DMS 273 (cell line): ENCODE measurements at regions not wholly inside any gene's neighbourhood (a gene's known extent, or its start where the extent isn't known, plus 50 kb on each side); places are given as distances from the start of the nearest gene placed in this dataset.

Source experiments
- DNase-seq: peaks from one replicate; lab custom pipeline; 2025; ENCODE audit not compliant: unreplicated experiment; lab: John Stamatoyannopoulos, UW

DNA sequence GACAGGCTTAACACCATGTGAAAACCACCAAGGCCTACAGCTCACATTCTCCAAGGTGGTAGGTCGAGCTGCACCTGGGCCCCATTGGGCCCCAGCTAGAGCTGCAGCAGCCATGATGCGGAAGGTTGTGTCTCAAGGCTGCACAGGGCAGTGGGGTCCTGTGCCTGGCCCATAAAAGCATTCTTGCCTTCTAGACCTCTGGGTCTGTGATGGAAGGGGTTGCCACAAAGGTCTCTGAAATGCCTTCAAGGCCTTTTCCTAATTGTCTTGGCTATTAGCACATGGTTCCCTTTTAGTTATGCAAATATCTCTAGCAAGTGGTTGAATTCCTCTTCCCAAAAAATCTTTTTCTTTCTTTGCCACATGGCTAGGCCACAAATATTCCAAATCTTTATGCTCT lies 52.5 kb upstream of the C11orf58 start:
- DNase-seq, result no peak

DNA sequence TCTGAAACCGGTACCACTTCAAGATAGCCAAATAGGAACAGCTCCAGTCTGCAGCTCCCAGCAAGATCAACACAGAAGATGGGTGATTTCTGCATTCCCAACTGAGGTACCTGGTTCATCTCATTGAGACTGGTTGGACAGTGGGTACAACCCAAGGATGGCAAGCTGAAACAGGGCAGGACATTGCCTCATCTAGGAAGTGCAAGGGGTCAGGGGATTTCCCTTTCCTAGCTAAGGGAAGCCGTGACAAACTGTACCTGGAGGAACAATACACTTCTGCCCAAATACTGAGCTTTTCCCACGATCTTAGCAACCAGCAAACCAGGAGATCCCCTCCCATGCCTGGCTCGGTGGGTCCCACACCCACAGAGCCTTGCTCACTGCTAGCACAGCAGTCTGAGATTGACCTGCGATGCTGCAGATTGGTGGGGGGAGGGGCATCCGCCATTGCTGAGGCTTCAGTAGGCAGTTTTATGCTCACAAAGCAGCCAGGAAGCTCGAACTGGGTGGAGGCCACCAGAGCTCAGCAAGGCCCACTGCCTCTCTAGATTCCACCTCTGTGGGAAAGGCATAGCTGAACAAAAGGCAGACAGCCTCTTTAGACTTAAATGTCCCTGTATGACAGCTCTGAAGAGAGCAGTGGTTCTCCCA lies 59.9 kb upstream of the C11orf58 start:
- no peak for DNase-seq

- DNase-seq, result no peak
Measured at GRCh38 chr11:16669799-16670415, 68.5 kb upstream of the C11orf58 start.

DNA sequence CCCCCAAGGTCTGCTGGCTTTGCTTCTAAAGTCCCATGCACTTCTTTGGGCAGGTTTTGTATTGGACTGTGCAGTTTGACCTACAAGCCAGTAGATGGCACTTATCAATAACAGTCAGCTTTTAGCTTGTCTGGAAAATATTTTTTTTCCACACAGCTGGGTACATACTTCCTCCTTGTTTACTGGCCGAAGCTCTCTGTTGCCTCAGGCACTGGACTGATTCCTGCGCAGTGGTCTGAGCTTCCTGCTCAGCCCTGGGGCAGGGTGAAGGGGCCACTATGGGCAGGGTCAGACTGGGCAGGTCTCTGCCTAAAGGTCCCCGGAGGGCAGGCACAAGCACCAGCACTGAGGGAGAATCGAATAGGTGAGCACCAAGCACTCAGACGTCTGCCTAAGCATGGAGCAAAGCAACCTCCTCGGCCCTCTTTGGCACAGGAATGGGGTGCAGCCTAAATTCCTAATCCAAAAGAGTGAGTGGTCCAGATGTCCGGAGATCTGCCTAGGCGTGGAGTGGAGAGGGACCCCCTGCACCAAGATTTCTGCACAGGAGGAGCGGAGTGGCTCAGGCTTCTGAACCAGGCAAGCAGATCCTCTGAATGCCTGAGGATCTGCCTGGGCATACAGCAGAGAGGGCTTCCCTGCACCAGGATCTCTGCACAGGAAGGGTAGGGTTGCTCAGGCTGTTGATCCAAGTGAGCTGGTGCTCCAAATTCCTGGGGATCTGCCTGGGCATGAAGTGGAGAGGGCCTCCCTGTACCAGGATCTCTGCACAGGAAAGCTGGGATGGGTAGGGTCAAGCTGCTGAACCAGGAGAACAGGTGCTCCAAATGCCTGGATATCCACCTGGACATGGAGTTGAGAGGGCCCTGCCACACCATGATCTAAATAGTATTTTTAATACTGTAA lies 105.9 kb upstream of the C11orf58 start:
- peak; percentile 4 for DNase-seq

- DNase-seq, result no peak
Measured at GRCh38 chr11:16630651-16631050, 107.8 kb upstream of the C11orf58 start.

- no peak for DNase-seq
Measured at GRCh38 chr11:16618431-16618830, 120.0 kb upstream of the C11orf58 start.

DNA sequence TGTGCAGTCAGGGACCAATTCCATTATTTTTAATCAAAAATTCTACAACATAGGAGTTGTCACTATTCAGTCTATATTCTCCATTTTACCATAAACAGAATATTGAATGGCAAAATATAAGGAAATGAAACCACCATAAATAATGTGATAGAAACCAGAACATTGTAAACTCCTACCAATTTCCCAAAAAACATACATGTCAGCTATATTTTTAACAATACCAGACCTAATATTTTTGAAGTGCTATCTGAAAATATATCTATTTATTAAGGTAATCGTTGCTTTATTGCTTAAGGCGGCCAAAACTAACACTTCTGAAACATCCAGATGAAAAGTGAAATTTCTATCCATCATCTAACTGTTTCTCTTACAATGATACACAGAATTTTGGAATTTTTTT lies 123.0 kb upstream of the C11orf58 start:
- DNase-seq, result no peak

GRCh38 chr11:16613512-16614381 lies 124.7 kb upstream of the C11orf58 start:
- DNase-seq, result peak; percentile 90

DNA sequence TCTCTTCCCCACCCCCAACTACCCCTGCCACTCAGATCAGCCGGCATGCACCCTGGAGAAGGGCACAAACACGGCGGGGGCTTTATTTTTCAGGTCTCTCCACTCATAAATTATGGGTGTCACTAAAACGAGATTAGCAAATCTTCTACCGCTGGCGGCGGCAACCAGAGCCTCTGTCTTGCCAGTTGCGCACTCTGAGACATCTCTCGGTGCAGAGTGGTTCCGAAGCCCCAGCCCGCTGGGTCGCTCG lies 125.3 kb upstream of the C11orf58 start:
- peak; percentile 38 for DNase-seq

DNA sequence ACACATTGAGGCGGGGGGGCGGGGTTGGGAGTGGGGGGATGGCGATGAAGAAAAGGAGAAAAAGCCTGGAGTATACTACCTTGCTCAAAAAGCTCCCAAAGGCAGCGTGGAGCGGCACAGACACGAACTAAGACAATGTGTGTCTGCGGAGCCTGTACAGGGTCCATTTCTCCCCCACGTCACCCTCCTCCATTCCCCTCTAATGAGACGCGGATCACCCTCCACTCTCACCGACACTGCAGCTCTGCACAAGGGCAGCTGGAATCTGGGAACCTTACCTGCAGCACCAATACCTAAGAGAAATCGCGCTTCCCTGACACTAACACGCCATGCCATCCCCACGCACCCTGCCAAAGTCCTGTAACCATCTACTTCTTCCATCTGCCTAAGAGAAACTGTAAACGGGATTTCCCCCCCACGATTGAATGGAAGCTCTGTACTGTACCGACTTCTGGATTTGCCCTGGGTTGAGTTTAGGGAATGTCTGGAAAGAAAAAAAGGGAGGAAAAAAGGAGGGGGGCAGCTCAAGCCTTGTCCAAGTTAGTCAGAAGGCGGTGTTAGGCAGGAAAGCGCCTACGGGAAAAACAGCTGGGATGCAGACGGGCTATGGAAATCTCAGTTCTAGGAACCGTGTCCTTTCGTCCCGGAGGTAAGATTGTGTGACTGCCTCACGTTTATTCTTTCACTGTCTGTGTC lies 125.7 kb upstream of the C11orf58 start:
- peak; percentile 38 for DNase-seq

GRCh38 chr11:16611926-16612565 lies 126.4 kb upstream of the C11orf58 start:
- peak; percentile 39 for DNase-seq

DNA sequence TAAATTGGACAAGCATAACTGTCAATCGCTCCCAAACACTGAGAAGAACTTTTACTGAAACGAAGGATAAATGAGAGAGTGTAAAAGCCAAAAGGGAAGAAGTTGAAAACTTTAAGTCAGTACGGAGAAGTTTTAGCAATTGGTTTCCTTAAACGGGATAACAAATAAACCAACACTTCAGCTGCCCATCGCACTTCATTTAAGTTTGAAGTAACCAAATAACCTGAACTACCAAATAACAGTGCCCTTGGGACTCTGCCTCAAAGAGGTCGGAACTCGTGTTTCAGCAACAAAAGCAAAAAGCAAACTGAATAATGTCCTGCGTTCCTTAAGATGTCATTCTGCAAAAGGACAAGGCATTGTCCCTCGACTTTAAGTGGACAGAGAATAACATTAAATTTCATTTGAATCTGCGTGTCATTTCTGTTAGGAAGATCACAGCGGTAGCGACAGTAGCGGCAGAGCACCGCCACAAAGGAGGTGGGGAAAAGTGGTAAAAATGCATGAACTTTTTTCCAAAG lies 127.0 kb upstream of the C11orf58 start:
- DNase-seq, result no peak

GRCh38 chr11:16610738-16611388 lies 127.6 kb upstream of the C11orf58 start:
- DNase-seq, result no peak

- DNase-seq, result no peak
Measured at GRCh38 chr11:16610213-16610737, 128.2 kb upstream of the C11orf58 start.

GRCh38 chr11:16609769-16610168 lies 128.7 kb upstream of the C11orf58 start:
- no peak for DNase-seq

DNA sequence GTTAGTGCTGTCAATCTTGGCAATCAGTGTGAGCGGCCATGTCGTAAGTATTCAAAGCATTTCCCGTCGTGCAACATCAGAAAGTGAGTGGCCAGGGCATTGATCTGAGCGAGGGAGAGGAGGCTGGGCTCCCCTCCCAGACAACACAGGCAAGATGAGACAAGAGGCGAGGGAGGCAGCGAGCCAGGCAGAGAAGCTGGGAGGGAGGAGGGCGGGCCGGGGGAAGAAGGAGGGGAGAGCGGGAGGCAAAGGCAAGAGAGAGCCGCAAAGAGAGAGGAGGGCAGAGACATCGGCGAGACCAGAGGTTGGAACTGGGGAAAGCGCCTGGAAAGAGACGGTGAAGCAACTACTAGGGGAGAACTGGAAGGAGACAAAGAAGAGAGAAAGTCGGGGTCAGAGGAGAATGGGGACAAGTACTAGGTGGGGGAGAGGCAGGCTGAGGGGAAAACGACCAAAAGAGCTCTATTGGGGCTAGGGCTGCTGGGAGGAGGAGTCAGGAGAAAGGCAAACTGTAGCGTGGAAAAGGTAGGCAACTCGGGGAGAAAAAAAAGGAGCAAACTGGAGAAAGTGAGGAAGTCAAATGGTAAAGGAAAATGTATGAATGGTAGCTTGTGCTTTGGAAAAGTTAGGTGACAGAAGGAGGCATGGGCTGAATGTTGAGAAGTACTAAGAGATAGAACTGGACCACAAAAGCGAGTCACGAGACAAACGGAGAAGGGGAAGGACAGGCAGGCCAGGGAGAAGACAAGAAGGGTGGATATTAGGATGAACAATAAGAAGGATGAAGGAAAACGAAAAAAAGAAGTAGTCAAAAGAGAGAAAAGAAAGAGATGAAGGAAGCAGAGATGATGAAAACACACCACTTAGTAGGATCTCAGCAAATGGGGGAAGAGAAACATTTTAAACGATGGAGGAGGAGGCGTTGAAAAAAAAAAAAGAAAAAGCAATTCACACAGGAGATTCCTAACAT lies 130.5 kb upstream of the C11orf58 start:
- DNase-seq, result peak; percentile 50

DNA sequence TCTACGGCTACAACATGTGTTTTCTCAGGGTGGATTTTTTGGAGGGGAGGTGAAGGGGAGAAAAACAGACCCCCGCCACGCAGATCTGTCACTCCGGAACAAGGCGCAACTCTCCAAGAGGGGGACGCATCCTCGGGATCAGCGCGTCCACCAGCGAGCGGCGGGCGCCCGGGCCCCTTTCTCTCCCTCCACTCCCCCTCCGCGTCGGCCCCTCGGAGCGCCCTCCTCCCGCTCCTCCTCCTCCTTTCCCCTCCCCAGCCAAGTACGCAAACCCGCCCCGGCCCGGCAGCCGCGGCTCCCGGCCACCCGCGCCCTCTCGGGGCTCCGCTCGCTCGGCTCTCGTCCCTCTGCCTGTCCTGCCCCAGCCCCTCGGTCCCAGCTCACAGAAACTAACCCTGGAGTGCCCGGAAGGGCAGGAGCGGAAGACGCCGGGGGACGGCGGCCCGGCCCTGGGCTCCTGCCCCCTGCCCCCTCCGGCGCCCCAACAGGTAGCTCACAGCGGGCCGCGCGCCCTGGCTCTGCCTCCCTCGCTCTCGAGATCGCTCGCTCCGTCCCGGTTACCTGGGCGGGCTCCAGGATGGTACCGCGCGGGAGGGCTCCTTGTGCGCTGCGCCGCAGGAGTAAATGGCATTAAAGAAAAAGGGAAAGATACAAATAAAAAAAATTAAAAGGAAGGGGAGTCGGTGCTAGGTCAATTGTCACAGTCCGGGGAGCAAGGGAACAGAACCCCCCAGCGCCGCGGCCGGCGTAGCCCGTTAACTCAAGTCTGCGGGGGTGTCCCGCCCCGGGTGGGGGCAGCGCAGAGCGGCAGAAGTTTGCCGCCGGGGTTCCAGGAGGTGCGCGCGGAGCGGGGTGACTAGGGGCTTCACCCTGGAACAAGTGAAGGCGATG lies 131.4 kb upstream of the C11orf58 start:
- peak; percentile 52 for DNase-seq
